HepG2 (cell line): ENCODE measurements at regions not wholly inside any gene's neighbourhood (a gene's known extent, or its start where the extent isn't known, plus 50 kb on each side); places are given as distances from the start of the nearest gene placed in this dataset.

ENCODE experiments used
- ATAC-seq: fragments of 200-7000 bp; cut with Tn5 transposase; 3 replicates; pipeline ENCODE4 v1.9.1; 2020; ENCODE audit warnings: mild to moderate bottlenecking, moderate library complexity
- BruUV-seq: library from RNA; stranded (reverse); fragments of 400-500 nt; replicated peaks from 2 replicates; lab custom pipeline; 2021; lab: Mats Ljungman, UMichigan
- CTCF ChIA-PET: fragments of 300-600 bp; formaldehyde crosslinking; extraction: SDS; loops from one replicate; lab custom pipeline; 2021; ENCODE audit warnings: low total read pairs, inconsistent platforms, low intra/inter-chr PET ratio; lab: Yijun Ruan, JAX
- POLR2A ChIA-PET: fragments of 350-600 bp; sonication (Branson Sonifier 250); formaldehyde crosslinking; loops from one replicate; lab custom pipeline; 2020; ENCODE audit warnings: antibody characterized with exemption, inconsistent platforms; lab: Yijun Ruan, JAX
- DNase-seq: peaks from one replicate; pipeline ENCODE4 v3.0.0-alpha.2; 2015; ENCODE audit warnings: low spot score
- FAIRE-seq: peaks from 3 replicates; lab custom pipeline; 2011; peaks lifted over from hg19 to GRCh38; lab: Jason Lieb, UNC
- H2AFZ ChIP-seq: one replicate; pipeline ENCODE4 v1.6.1; 2011; ENCODE audit warnings: low read length, inconsistent platforms
- H3K27ac ChIP-seq: fragments of 300-600 bp; 3 replicates; pipeline ENCODE4 v1.8.0; 2011; ENCODE audit warnings: mixed run types, mild to moderate bottlenecking, mixed read lengths, low read length, inconsistent platforms; ENCODE audit not compliant: insufficient read depth; ENCODE audit errors: extremely low read length
- H3K27me3 ChIP-seq, 2 experiments: fragments of 200-600 bp in 1 of 2; 2 replicates in 1 of 2; 3 replicates in 1 of 2; pipeline versions ENCODE4 v1.6.0 to v1.8.0; 2011; ENCODE audit warnings: low read length in 2 of 2, mild to moderate bottlenecking in 2 of 2, moderate library complexity in 2 of 2, inconsistent platforms in 1 of 2; ENCODE audit not compliant: insufficient read depth in 2 of 2, control insufficient read depth in 1 of 2
- H3K36me3 ChIP-seq, 2 experiments: fragments of 200-600 bp in 1 of 2; replicated peaks in 1 of 2; 2 replicates in 1 of 2; 3 replicates in 1 of 2; pipeline versions ENCODE4 v1.5.1 to v1.8.0; 2011; ENCODE audit warnings: low read length in 2 of 2, inconsistent platforms in 1 of 2; ENCODE audit not compliant: insufficient read depth in 2 of 2, control insufficient read depth in 1 of 2
- H3K4me1 ChIP-seq: 2 replicates; pipeline ENCODE4 v1.5.1; 2012; ENCODE audit warnings: low read length, inconsistent platforms; ENCODE audit not compliant: insufficient read depth
- H3K4me2 ChIP-seq: 2 replicates; pipeline ENCODE4 v1.6.0; 2011; ENCODE audit warnings: low read depth, low read length, inconsistent platforms
- H3K4me3 ChIP-seq, 3 experiments: fragments of 200-600 bp in 1 of 3; sonication (generic), shearing (Covaris generic) in 1 of 3; replicated peaks in 1 of 3; 2 replicates each; pipeline ENCODE4 v1.5.1; 2011 to 2016; ENCODE audit warnings: low read length in 3 of 3, inconsistent platforms in 2 of 3, low read depth in 2 of 3, mild to moderate bottlenecking in 2 of 3, control low read depth in 1 of 3, mixed read lengths in 1 of 3; ENCODE audit not compliant: insufficient read depth in 1 of 3
- H3K79me2 ChIP-seq: one replicate; pipeline ENCODE4 v1.6.1; 2011; ENCODE audit warnings: low read length, inconsistent platforms; ENCODE audit not compliant: insufficient read depth
- H3K9ac ChIP-seq: 2 replicates; pipeline ENCODE4 v1.6.0; 2011; ENCODE audit warnings: mild to moderate bottlenecking, low read depth, low read length, inconsistent platforms; ENCODE audit not compliant: insufficient read depth
- H3K9me3 ChIP-seq: 2 replicates; pipeline ENCODE4 v1.5.1; 2012; ENCODE audit warnings: mild to moderate bottlenecking, low read length
- H4K20me1 ChIP-seq: 2 replicates; pipeline ENCODE4 v1.6.0; 2011; ENCODE audit warnings: inconsistent platforms, mild to moderate bottlenecking, low read length, moderate library complexity; ENCODE audit not compliant: insufficient read depth
- BHLHE40 ChIP-seq: IDR thresholded peaks from 2 replicates; pipeline ENCODE4 v1.6.1; 2011; ENCODE audit warnings: low read length, improper control_type of control experiment
- CBX5 ChIP-seq: sonication (generic); formaldehyde crosslinking; IDR thresholded peaks from 2 replicates; pipeline ENCODE4 v1.4.0; 2020; ENCODE audit warnings: missing genetic modification reagents, borderline replicate concordance
- GABPA ChIP-seq, 2 experiments: IDR thresholded peaks; 2 replicates each; pipeline ENCODE4 v1.6.1; 2011 to 2016; ENCODE audit warnings: low read depth in 2 of 2, low read length in 1 of 2, missing biosample characterization in 1 of 2, missing genetic modification characterization in 1 of 2
- HMG20A ChIP-seq: IDR thresholded peaks from 2 replicates; pipeline ENCODE4 v1.6.1; 2016; ENCODE audit warnings: borderline replicate concordance
- MEIS1 ChIP-seq: sonication (generic); formaldehyde crosslinking; IDR thresholded peaks from 2 replicates; pipeline ENCODE4 v1.9.0; 2021; ENCODE audit warnings: mild to moderate bottlenecking, missing genetic modification reagents, moderate library complexity, borderline replicate concordance
- NAIF1 ChIP-seq: sonication (generic); formaldehyde crosslinking; IDR thresholded peaks from 2 replicates; pipeline ENCODE4 v1.5.0; 2020; ENCODE audit warnings: mild to moderate bottlenecking, missing genetic modification reagents, borderline replicate concordance
- NFE2L1 ChIP-seq: sonication (generic); formaldehyde crosslinking; IDR thresholded peaks from 2 replicates; pipeline ENCODE4 v1.4.0; 2020; ENCODE audit warnings: missing genetic modification reagents, mild to moderate bottlenecking, borderline replicate concordance
- NPAS2 ChIP-seq: sonication (generic); formaldehyde crosslinking; IDR thresholded peaks from 2 replicates; pipeline ENCODE4 v1.8.0; 2022; ENCODE audit warnings: mild to moderate bottlenecking, missing genetic modification reagents, borderline replicate concordance
- TGIF2 ChIP-seq: IDR thresholded peaks from 2 replicates; pipeline ENCODE4 v1.6.1; 2016; ENCODE audit warnings: control low read depth, missing compliant biosample characterization
- ZNF160 ChIP-seq: sonication (generic); formaldehyde crosslinking; IDR thresholded peaks from 2 replicates; pipeline ENCODE4 v1.8.0; 2022; ENCODE audit warnings: mild to moderate bottlenecking, inconsistent platforms, missing genetic modification reagents
- ZNF274 ChIP-seq: sonication (generic); formaldehyde crosslinking; IDR thresholded peaks from 2 replicates; pipeline ENCODE4 v1.5.1; 2020; ENCODE audit warnings: mild to moderate bottlenecking, missing genetic modification reagents
- ZNF782 ChIP-seq: sonication (generic); formaldehyde crosslinking; IDR thresholded peaks from 2 replicates; pipeline ENCODE4 v1.4.0; 2020; ENCODE audit warnings: missing genetic modification reagents, mild to moderate bottlenecking, borderline replicate concordance
- ZNF816 ChIP-seq: sonication (generic); formaldehyde crosslinking; IDR thresholded peaks from 2 replicates; pipeline ENCODE4 v1.8.0; 2022; ENCODE audit warnings: missing genetic modification reagents, mild to moderate bottlenecking, borderline replicate concordance
- WGBS: methylation state at CpG from one replicate; pipeline ENCODE4 v1.1.6; 2017; ENCODE audit warnings: low lambda C conversion rate; 5-methylcytosine and 5-hydroxymethylcytosine counted together
- in situ Hi-C: cut with HindIII; loops from 2 replicates; pipeline ENCODE4 v1.10.0; 2017; ENCODE audit warnings: low pct_unique_long_range_greater_than_20kb; ENCODE audit not compliant: extremely low pct_ligation_motif_present
- intact Hi-C: fragments of 100-400 bp; cut with micrococcal nuclease; formaldehyde crosslinking; loops from one replicate; pipeline ENCODE4 v1.10.0; 2022; ENCODE audit not compliant: unreplicated experiment
- TF ChIP-seq, protein P1 (sequence below): IDR thresholded peaks from 2 replicates; pipeline ENCODE4 v1.6.1; 2018; ENCODE audit warnings: missing genetic modification reagents, mild to moderate bottlenecking, missing compliant biosample characterization
- TF ChIP-seq, protein P2 (sequence below): sonication (generic); formaldehyde crosslinking; IDR thresholded peaks from 2 replicates; pipeline ENCODE4 v1.4.0; 2020; ENCODE audit warnings: missing genetic modification reagents

DNA sequence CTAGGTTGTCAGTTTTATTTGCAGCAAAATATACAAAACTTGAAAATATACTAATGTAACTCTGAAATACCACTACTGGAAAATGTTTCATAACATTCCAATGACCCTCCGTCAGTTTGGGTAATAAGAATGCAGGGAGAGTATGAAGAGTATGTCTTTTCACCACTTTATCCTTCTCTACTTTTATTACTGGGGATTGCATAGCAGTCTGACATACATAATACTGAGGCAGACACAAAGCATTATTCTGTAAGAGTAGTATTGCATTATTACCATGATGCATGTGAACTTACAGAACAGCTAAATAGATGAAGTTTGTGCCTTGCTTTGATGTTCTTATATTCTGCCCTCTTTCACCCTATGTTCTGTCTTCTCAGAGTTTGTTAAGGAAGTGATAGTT lies 151.8 kb upstream of the TPK1 start (continued):
- TF ChIP-seq HMG20A (CRISPR knock-in tag) (no peak), ZNF274 (CRISPR knock-in tag) (no peak)

DNA sequence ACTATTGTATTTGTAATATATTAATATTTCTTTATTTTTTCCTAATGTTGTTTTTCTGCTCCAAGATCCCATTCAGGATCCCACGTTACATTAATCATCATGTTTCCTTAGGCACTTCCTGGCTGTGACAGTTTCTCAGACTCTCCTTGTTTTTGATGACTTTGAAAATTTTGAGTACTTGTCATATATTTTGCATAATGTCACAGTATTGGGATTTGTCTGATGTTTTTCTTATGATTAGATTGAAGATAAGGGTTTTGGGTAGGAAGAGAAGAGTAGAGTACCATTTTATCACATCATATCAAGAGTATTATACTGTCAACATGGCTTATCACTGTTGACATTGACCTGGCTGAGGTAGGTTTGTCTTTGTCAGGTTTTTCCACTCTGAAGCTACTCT lies 146.3 kb upstream of the TPK1 start:
- no peaks in the 10 kb centered on the region for H4K20me1 ChIP-seq
- intact Hi-C loops, result no loop called here
- peaks cover 74% of the 10 kb centered on the region for H3K9me3 ChIP-seq
- H3K4me3 ChIP-seq, result no peak overlapping the region
- ATAC-seq (no peak), FAIRE-seq (no peak), DNase-seq (no peak)
- no peaks in the 10 kb centered on the region for H3K4me1 ChIP-seq
- WGBS, result 0% methylated on average over 1 of the region's 1 CpG
- in situ Hi-C loops, result no loop called here
- H2AFZ ChIP-seq, result no peak overlapping the region
- TF ChIP-seq TGIF2 (CRISPR knock-in tag), result no peak
- TF ChIP-seq GABPA (IDR thresholded peaks at IDR 0.05; ENCODE audit: low read depth, low read length), result no peak
- no peak for TF ChIP-seq GABPA (CRISPR knock-in tag; IDR thresholded peaks at IDR 0.05; ENCODE audit: low read depth)
- TF ChIP-seq NFE2L1 (CRISPR knock-in tag), result no peak
- TF ChIP-seq ZNF782 (CRISPR knock-in tag), result no peak
- TF ChIP-seq CBX5 (CRISPR knock-in tag), result no peak
- no peak for TF ChIP-seq ZNF816 (CRISPR knock-in tag)
- TF ChIP-seq BHLHE40, result no peak
- TF ChIP-seq, protein P1, sequence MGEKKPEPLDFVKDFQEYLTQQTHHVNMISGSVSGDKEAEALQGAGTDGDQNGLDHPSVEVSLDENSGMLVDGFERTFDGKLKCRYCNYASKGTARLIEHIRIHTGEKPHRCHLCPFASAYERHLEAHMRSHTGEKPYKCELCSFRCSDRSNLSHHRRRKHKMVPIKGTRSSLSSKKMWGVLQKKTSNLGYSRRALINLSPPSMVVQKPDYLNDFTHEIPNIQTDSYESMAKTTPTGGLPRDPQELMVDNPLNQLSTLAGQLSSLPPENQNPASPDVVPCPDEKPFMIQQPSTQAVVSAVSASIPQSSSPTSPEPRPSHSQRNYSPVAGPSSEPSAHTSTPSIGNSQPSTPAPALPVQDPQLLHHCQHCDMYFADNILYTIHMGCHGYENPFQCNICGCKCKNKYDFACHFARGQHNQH (CRISPR knock-in tag), result no peak
- TF ChIP-seq, protein P2, sequence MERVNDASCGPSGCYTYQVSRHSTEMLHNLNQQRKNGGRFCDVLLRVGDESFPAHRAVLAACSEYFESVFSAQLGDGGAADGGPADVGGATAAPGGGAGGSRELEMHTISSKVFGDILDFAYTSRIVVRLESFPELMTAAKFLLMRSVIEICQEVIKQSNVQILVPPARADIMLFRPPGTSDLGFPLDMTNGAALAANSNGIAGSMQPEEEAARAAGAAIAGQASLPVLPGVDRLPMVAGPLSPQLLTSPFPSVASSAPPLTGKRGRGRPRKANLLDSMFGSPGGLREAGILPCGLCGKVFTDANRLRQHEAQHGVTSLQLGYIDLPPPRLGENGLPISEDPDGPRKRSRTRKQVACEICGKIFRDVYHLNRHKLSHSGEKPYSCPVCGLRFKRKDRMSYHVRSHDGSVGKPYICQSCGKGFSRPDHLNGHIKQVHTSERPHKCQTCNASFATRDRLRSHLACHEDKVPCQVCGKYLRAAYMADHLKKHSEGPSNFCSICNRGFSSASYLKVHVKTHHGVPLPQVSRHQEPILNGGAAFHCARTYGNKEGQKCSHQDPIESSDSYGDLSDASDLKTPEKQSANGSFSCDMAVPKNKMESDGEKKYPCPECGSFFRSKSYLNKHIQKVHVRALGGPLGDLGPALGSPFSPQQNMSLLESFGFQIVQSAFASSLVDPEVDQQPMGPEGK, result no peak
- no peak for TF ChIP-seq ZNF160 (CRISPR knock-in tag)
- TF ChIP-seq NPAS2 (CRISPR knock-in tag), result no peak
- TF ChIP-seq NAIF1 (CRISPR knock-in tag), result no peak
- no peak for TF ChIP-seq MEIS1 (CRISPR knock-in tag)
- no peak overlapping the region for H3K27ac ChIP-seq
- ChIA-PET POLR2A (no interaction called here), CTCF (no interaction called here)
- no peaks in the 10 kb centered on the region for H3K79me2 ChIP-seq
- no peaks in the 10 kb centered on the region for H3K36me3 ChIP-seq
- BruUV-seq, result no TSS peak
- H3K4me2 ChIP-seq, result no peak overlapping the region
- H3K27me3 ChIP-seq, result no peaks in the 10 kb centered on the region
- H3K9ac ChIP-seq, result no peak overlapping the region
